SJSA1 (cell line): ENCODE measurements at regions not wholly inside any gene's neighbourhood (a gene's known extent, or its start where the extent isn't known, plus 50 kb on each side); places are given as distances from the start of the nearest gene placed in this dataset.
"Not testable (repeated sequence)": the region's sequence is repeated elsewhere in the genome, so short reads cannot be mapped to it uniquely, and the experiment has no call there.

ENCODE experiments used
- DNase-seq, 2 experiments: peaks; one replicate each; pipeline ENCODE4 v3.0.0-alpha.2; 2015 to 2020; ENCODE audit warnings: low spot score in 2 of 2, low read depth in 1 of 2
- H3K27ac ChIP-seq: fragments of 250-450 bp; sonication (Bioruptor Pico); 2 replicates; pipeline ENCODE4 v1.5.1; 2020; ENCODE audit warnings: mild to moderate bottlenecking, moderate library complexity
- H3K27me3 ChIP-seq: fragments of 250-450 bp; sonication (Bioruptor Pico); replicated peaks from 2 replicates; pipeline ENCODE4 v1.5.1; 2020; ENCODE audit warnings: mild to moderate bottlenecking, moderate library complexity
- H3K36me3 ChIP-seq: fragments of 250-450 bp; sonication (Bioruptor Pico); 2 replicates; pipeline ENCODE4 v1.5.1; 2020; ENCODE audit warnings: mild to moderate bottlenecking
- H3K4me1 ChIP-seq: fragments of 250-450 bp; sonication (Bioruptor Pico); replicated peaks from 2 replicates; pipeline ENCODE4 v1.6.1; 2021; ENCODE audit warnings: mild to moderate bottlenecking
- H3K4me3 ChIP-seq: fragments of 250-450 bp; sonication (Bioruptor Pico); 2 replicates; pipeline ENCODE4 v1.5.1; 2020; ENCODE audit warnings: mild to moderate bottlenecking
- H3K9me3 ChIP-seq: fragments of 250-450 bp; sonication (Bioruptor Pico); replicated peaks from 2 replicates; pipeline ENCODE4 v1.5.1; 2020; ENCODE audit warnings: mild to moderate bottlenecking

- Histone ChIP-seq H3K4me1 (peaks cover 6% of the 10 kb centered on the region), H3K36me3 (no peaks in the 10 kb centered on the region), H3K27me3 (no peaks in the 10 kb centered on the region), H3K9me3 (no peaks in the 10 kb centered on the region), H3K4me3 (no peak overlapping the region), H3K27ac (no peak overlapping the region)
- DNase-seq: no peak
Measured at GRCh38 chr18:67788310-67789164, 272.0 kb upstream of the DSEL start.

GRCh38 chr18:67783196-67783946, 266.9 kb upstream of the DSEL start:
- Histone ChIP-seq H3K27ac (peak overlapping the region; percentile 83), H3K36me3 (no peaks in the 10 kb centered on the region), H3K9me3 (no peaks in the 10 kb centered on the region), H3K4me1 (peaks cover 15% of the 10 kb centered on the region), H3K27me3 (no peaks in the 10 kb centered on the region), H3K4me3 (no peak overlapping the region)
- peak in 1 of 2 experiments; percentile 74 for DNase-seq

GRCh38 chr18:67778016-67778415, 261.5 kb upstream of the DSEL start:
- Histone ChIP-seq H3K27ac (no peak overlapping the region), H3K36me3 (no peaks in the 10 kb centered on the region), H3K27me3 (no peaks in the 10 kb centered on the region), H3K4me3 (no peak overlapping the region), H3K4me1 (peaks cover 4% of the 10 kb centered on the region), H3K9me3 (no peaks in the 10 kb centered on the region)
- DNase-seq: no peak

- Histone ChIP-seq H3K27ac (no peak overlapping the region), H3K27me3 (no peaks in the 10 kb centered on the region), H3K4me1 (no peaks in the 10 kb centered on the region; the same call in 1 of the 2 replicates), H3K4me3 (no peak overlapping the region), H3K9me3 (no peaks in the 10 kb centered on the region), H3K36me3 (no peaks in the 10 kb centered on the region)
- no peak for DNase-seq
Measured at GRCh38 chr18:67776929-67777328, 260.4 kb upstream of the DSEL start.

- Histone ChIP-seq H3K4me3 (no peak overlapping the region), H3K27me3 (no peaks in the 10 kb centered on the region), H3K36me3 (no peaks in the 10 kb centered on the region), H3K4me1 (peaks cover 27% of the 10 kb centered on the region), H3K27ac (peak overlapping the region; percentile 33; the same call in 1 of the 2 replicates), H3K9me3 (no peaks in the 10 kb centered on the region)
- peak in 1 of 2 experiments; percentile 30 for DNase-seq
Measured at GRCh38 chr18:67771271-67771670, 254.8 kb upstream of the DSEL start.

- H3K9me3 ChIP-seq: no peaks in the 10 kb centered on the region
- H3K27ac ChIP-seq: no peak overlapping the region; the same call in 1 of the 2 replicates
- no peak overlapping the region for H3K4me3 ChIP-seq
- DNase-seq: no peak
- H3K27me3 ChIP-seq: no peaks in the 10 kb centered on the region
- peaks cover 27% of the 10 kb centered on the region for H3K4me1 ChIP-seq
- no peaks in the 10 kb centered on the region for H3K36me3 ChIP-seq
Measured at GRCh38 chr18:67770520-67770919, 254.0 kb upstream of the DSEL start.

- Histone ChIP-seq H3K9me3 (no peaks in the 10 kb centered on the region), H3K27me3 (no peaks in the 10 kb centered on the region), H3K27ac (peak overlapping the region; percentile 46), H3K4me3 (no peak overlapping the region), H3K4me1 (peaks cover 27% of the 10 kb centered on the region), H3K36me3 (no peaks in the 10 kb centered on the region)
- peak; percentile 52 to 71 for DNase-seq
Measured at GRCh38 chr18:67766930-67767329, 250.4 kb upstream of the DSEL start.

GRCh38 chr18:67752211-67752610, 235.7 kb upstream of the DSEL start:
- H3K27me3 ChIP-seq, H3K4me1 ChIP-seq, H3K36me3 ChIP-seq, H3K4me3 ChIP-seq, H3K9me3 ChIP-seq, H3K27ac ChIP-seq, DNase-seq: not testable (repeated sequence)

- Histone ChIP-seq H3K27ac (no peak overlapping the region), H3K4me3 (no peak overlapping the region), H3K9me3 (no peaks in the 10 kb centered on the region), H3K4me1 (no peaks in the 10 kb centered on the region), H3K36me3 (no peaks in the 10 kb centered on the region), H3K27me3 (no peaks in the 10 kb centered on the region)
- DNase-seq: no peak
Measured at GRCh38 chr18:67742954-67743353, 226.4 kb upstream of the DSEL start.

- no peaks in the 10 kb centered on the region for H3K9me3 ChIP-seq
- no peak for DNase-seq
- H3K27ac ChIP-seq: no peak overlapping the region
- no peaks in the 10 kb centered on the region for H3K4me1 ChIP-seq
- no peaks in the 10 kb centered on the region for H3K36me3 ChIP-seq
- H3K27me3 ChIP-seq: no peaks in the 10 kb centered on the region
- no peak overlapping the region for H3K4me3 ChIP-seq
Measured at GRCh38 chr18:67742525-67742924, 226.0 kb upstream of the DSEL start.

GRCh38 chr18:67735506-67735905, 219.0 kb upstream of the DSEL start:
- Histone ChIP-seq H3K27me3 (no peaks in the 10 kb centered on the region), H3K27ac (no peak overlapping the region), H3K36me3 (no peaks in the 10 kb centered on the region), H3K9me3 (no peaks in the 10 kb centered on the region), H3K4me1 (peaks cover 10% of the 10 kb centered on the region), H3K4me3 (no peak overlapping the region)
- no peak for DNase-seq

GRCh38 chr18:67733088-67733487, 216.6 kb upstream of the DSEL start:
- Histone ChIP-seq H3K27me3 (no peaks in the 10 kb centered on the region), H3K4me3 (no peak overlapping the region), H3K36me3 (no peaks in the 10 kb centered on the region), H3K9me3 (no peaks in the 10 kb centered on the region), H3K4me1 (peaks cover 13% of the 10 kb centered on the region), H3K27ac (no peak overlapping the region)
- DNase-seq: no peak

- Histone ChIP-seq H3K4me1 (peaks cover 13% of the 10 kb centered on the region), H3K9me3 (no peaks in the 10 kb centered on the region), H3K4me3 (no peak overlapping the region), H3K27ac (no peak overlapping the region), H3K36me3 (no peaks in the 10 kb centered on the region), H3K27me3 (no peaks in the 10 kb centered on the region)
- DNase-seq: peak in 1 of 2 experiments; percentile 1
Measured at GRCh38 chr18:67731851-67732250, 215.3 kb upstream of the DSEL start.

GRCh38 chr18:67730886-67731285, 214.4 kb upstream of the DSEL start:
- DNase-seq: peak in 1 of 2 experiments; percentile 48
- peak overlapping the region; percentile 41 for H3K27ac ChIP-seq
- no peaks in the 10 kb centered on the region for H3K9me3 ChIP-seq
- no peaks in the 10 kb centered on the region for H3K27me3 ChIP-seq
- peaks cover 13% of the 10 kb centered on the region for H3K4me1 ChIP-seq
- H3K36me3 ChIP-seq: no peaks in the 10 kb centered on the region
- H3K4me3 ChIP-seq: no peak overlapping the region
